ENCODE measurements at regions not wholly inside any gene's neighbourhood (a gene's known extent, or its start where the extent isn't known, plus 50 kb on each side); places are given as distances from the start of the nearest gene placed in this dataset.

DNA sequence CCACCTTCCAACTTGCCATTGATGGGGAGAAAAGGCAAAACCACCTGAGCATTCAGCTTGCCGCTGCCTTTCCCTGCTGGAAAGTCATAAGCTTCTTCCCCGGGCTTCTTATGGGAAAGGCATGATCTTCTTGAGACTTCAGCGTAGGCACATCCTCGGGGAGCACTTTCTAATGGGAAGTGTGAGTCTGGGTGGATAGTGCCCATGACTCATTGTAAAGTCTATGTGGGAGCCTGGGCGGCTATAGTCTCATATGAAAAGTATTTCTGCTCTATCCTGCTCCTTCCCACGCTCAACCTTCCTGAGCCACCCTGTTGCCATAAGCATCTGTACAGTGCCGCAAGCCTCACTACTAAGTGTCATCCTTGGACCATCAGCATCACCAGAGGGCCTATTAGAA is 309.9 kb upstream of the THBS1 start:
- intact Hi-C loops (cut with DNase I) = no loop called here
- DNase-seq = no peak

- intact Hi-C loops (cut with DNase I) = no loop called here
- DNase-seq = no peak
Observed at GRCh38 chr15:39272901-39273300, 308.0 kb upstream of the THBS1 start.

GRCh38 chr15:39273717-39274411 is 307.0 kb upstream of the THBS1 start:
- intact Hi-C loops (cut with DNase I) = no loop called here

GRCh38 chr15:39275066-39275465 is 305.8 kb upstream of the THBS1 start:
- no peak for DNase-seq
- intact Hi-C loops (cut with DNase I) = no loop called here

More at GRCh38 chr15:39273717-39274411, 307.0 kb upstream of the THBS1 start:
- DNase-seq = no peak

DNA sequence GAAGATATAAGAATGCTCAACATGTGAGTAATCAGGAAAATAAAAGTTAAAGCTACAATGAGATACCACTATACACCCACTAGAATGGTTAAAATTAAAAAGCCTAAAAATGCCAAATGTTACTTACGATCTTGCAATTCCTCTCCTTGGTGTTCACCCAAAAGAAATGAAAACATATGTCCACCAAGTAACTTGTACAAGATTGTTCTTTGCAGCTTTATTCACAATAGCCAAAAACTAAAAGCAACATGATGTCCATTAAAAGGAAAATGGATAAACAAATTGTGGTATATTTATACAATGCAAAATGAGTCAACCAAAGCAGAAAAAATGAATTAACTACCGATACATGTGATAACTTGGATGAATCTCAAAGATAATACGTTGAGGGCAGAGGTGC is 301.6 kb upstream of the THBS1 start:
- DNase-seq = no peak
- intact Hi-C loops (cut with DNase I) = no loop called here

- intact Hi-C loops (cut with DNase I) = no loop called here
- no peak for DNase-seq
Observed at GRCh38 chr15:39281094-39281493, 299.8 kb upstream of the THBS1 start.

DNA sequence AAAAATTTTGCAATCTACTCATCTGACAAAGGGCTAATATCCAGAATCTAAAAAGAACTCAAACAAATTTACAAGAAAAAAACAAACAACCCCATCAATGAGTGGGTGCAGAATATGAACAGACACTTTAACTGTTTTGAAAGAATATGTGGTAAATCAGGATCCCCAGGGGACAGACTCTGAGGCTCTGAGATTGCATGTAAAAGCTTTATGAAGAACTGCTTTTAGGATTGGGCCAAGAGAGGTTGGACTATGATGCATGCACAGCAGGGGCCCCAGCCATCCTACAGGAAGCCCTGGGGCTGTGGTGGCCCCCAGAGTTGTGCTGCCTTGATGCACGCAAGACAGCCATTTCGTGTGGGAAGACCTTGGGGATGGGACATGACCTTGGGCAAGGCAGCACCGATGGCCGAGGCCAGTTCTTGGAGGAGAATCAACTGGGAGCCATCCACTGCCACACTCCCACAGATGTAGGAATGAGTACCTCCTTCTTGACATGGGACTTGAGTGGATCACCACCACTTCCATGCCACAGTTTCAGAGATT is 298.1 kb upstream of the THBS1 start:
- DNase-seq = no peak
- intact Hi-C loops (cut with DNase I) = no loop called here

GRCh38 chr15:39283531-39283930 is 297.3 kb upstream of the THBS1 start:
- DNase-seq = no peak
- intact Hi-C loops (cut with DNase I) = no loop called here

GRCh38 chr15:39285071-39285470 is 295.8 kb upstream of the THBS1 start:
- intact Hi-C loops (cut with DNase I) = no loop called here

GRCh38 chr15:39285663-39286062 is 295.2 kb upstream of the THBS1 start:
- no peak for DNase-seq

More at GRCh38 chr15:39285071-39285470, 295.8 kb upstream of the THBS1 start:
- no peak for DNase-seq

GRCh38 chr15:39286706-39287105 is 294.2 kb upstream of the THBS1 start:
- DNase-seq = no peak
- intact Hi-C loops (cut with DNase I) = no loop called here

More at GRCh38 chr15:39285663-39286062, 295.2 kb upstream of the THBS1 start:
- intact Hi-C loops (cut with DNase I) = no loop called here

DNA sequence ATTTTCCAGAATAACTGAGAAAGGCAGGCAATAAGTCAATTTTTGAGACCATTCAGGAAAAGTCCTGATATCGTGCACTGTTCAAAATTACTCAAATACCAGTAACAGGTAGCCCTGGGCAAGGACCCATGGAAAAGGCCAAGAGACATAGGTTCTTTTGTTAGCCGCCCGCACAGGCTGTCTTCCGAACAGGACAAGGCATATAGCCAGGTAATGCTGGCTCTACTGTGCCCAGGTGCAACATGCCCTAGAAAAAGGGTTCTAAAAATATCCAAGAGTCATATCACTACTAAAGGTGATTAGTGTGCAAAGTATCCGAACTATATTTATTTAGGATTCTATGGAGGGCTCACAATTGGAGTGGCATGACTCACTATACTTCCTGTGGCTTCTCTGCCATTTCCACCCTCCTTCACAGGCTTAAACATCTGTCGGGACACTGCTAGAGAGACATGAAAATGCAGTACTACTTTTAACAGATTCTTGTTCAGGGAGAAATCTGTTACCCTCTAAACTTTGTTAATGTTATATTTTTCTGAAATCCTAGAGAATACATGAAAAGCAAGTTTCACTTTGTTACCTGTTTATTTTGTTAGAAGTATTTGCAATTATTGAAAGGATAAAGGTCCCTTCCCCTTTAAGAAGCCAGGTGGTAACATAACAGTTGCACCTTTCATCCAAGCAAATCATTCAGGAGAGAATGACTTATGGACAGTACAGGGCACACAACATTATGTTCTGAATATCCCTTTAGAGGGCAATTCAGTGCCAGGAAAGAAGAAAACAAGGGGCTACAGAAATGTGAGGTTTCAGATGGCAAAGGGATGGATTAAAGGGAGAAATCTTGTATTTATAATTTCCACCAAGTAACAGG is 293.3 kb upstream of the THBS1 start:
- DNase-seq = no peak
- intact Hi-C loops (cut with DNase I) = no loop called here

- DNase-seq = no peak
- intact Hi-C loops (cut with DNase I) = no loop called here
Observed at GRCh38 chr15:39290711-39291435, 290.0 kb upstream of the THBS1 start.

- no peak for DNase-seq
- intact Hi-C loops (cut with DNase I) = no loop called here
Observed at GRCh38 chr15:39291690-39292089, 289.2 kb upstream of the THBS1 start.

DNA sequence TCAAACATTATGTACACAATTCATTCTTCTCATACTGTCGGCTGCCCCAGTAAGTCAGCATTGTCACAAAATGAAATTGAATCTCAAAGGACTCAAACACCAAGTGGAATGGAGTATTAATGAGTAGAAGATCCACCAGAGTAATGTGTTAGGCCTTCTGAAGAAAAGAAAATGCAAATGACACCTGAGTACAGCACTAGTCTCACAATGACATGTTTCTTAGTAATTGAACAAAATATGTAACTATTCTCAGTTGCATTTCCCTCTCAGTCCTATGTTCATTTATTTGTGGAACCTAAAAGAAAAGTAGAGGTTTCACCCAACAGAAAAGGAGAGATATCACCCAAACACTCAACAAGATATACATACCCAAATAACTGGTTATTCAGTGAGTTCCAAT is 283.9 kb upstream of the THBS1 start:
- no peak for DNase-seq
- intact Hi-C loops (cut with DNase I) = no loop called here

DNA sequence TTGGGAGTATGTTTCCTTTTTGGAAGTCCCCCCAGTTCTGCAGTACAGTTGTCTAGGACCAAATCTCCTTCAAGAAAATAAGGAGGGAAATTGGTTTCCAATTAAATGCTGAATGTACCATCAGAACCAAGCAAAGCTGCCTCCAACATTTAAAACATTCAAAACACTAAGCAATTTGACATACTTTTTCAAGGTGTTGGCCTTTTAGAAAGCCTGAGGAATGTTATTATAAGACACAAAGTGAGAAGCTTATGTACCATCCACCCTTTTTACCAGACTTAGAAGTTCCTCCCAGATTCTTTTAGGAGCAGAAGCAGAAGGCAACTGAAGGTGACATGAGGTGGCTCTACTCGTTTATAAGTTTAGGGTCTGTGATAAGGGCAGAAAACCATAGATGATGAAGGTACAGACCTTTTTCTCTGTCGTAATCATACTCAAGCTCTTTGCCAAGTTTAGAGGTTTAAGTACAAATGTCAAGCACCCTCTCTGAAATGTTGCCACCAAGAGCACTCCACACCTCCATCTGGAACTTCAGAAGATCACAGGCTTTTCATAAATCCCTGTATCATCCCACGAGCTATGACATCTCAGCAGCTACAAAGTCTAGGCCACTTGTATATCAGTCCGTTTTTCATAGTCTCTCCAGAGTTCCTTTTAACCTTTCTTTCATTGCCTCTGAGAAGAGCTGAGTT is 282.5 kb upstream of the THBS1 start:
- intact Hi-C loops (cut with DNase I) = no loop called here
- DNase-seq = no peak

DNA sequence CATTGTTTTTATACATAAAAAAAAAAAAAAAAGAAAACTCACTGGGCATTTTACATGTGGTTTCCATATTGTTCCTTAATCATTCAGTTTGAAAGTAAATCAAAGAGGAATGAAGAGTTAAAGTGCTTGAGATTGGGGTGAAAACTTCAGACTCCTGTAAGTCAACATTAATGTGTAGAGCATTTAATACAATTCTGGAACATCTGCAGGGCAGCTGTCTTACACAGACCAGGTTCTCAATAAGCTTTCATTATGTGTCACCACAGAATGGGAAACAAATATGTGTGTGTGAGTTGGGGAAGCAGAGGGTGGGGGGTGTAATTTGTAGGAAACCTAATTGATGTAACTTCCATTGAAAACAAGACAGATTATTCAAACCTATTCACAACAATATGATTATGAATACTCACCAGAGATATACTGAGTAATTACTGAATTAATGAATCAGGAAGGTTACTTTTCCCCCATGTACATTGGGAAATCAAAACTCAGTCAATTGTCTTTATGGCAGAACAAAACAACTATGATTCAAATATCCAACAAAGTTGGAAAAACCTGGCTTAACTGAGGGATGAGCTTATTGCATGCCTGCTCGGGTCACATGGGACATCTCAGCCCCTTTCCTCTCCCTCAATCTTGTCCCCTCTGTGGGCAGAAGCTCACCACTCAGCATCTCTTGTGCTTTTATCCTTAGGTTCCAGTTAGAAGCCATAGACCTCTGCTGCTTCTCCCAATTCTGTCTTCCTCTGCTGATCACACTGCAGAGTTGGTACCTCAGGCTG is 281.2 kb upstream of the THBS1 start:
- no peak for DNase-seq
- intact Hi-C loops (cut with DNase I) = no loop called here

GRCh38 chr15:39300451-39301153 is 280.3 kb upstream of the THBS1 start:
- no peak for DNase-seq
- intact Hi-C loops (cut with DNase I) = no loop called here

All from head of caudate nucleus (tissue), 42 donors.